BLaER1 treated with 17β-estradiol and CSF1 and Interleukin-3, amounts not matched to agents 10 nM and 100 nM (cell line): ENCODE measurements at regions not wholly inside any gene's neighbourhood (a gene's known extent, or its start where the extent isn't known, plus 50 kb on each side); places are given as distances from the start of the nearest gene placed in this dataset.
A peak's percentile ranks its signal among the peaks of the same experiment; 100 is the strongest.

ENCODE experiments used
- H3K27ac ChIP-seq, 11 experiments: shearing (Covaris generic); formaldehyde crosslinking; 2 replicates each; pipeline ENCODE4 v1.8.1; 2022
- H3K27me3 ChIP-seq, 11 experiments: shearing (Covaris generic); formaldehyde crosslinking; 2 replicates each; pipeline ENCODE4 v1.8.1; 2022
- H3K36me3 ChIP-seq, 11 experiments: shearing (Covaris generic); formaldehyde crosslinking; 2 replicates each; pipeline ENCODE4 v1.8.1; 2022
- H3K4me1 ChIP-seq, 10 experiments: shearing (Covaris generic); formaldehyde crosslinking; 2 replicates each; pipeline ENCODE4 v1.8.1; 2022
- H3K4me2 ChIP-seq, 11 experiments: shearing (Covaris generic); formaldehyde crosslinking; 2 replicates each; pipeline ENCODE4 v1.8.1; 2022
- H3K4me3 ChIP-seq, 10 experiments: shearing (Covaris generic); formaldehyde crosslinking; 2 replicates each; pipeline ENCODE4 v1.8.1; 2022
- H3K9ac ChIP-seq, 11 experiments: shearing (Covaris generic); formaldehyde crosslinking; 2 replicates each; pipeline ENCODE4 v1.8.1; 2022
- H3K9me3 ChIP-seq, 11 experiments: shearing (Covaris generic); formaldehyde crosslinking; replicated peaks in 1 of 11; 2 replicates each; pipeline ENCODE4 v1.8.1; 2022
- H4K20me1 ChIP-seq, 11 experiments: shearing (Covaris generic); formaldehyde crosslinking; 2 replicates each; pipeline ENCODE4 v1.8.1; 2022
- Cebpa-rat ChIP-seq, 11 experiments: shearing (Covaris generic); IDR thresholded peaks; 2 replicates each; pipeline ENCODE4 v1.8.1; 2022

DNA sequence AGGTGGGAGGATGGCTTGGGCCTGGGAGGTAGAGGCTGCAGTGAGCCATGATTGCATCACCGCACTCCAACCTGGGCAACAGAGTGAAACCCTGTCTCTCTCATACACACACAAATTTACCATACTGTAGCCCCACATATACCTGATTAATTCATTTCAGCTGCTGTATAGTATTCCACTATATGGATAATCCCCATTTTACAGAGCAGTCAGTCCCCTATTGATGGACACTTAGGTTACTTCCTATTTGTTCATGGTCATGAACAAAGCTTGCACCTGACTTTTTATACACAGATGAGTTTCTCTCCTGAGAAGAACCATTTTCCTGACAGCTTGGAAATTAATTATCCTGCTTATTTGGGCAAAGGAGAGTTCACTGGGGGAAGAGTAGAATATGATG lies 59.2 kb downstream of the EMX2 start:
- H3K4me2 ChIP-seq, result no peak overlapping the region
- H3K9me3 ChIP-seq, result no peaks in the 10 kb centered on the region
- H3K27ac ChIP-seq, result no peak overlapping the region
- H3K4me1 ChIP-seq, result no peaks in the 10 kb centered on the region
- no peak overlapping the region for H3K9ac ChIP-seq
- no peaks in the 10 kb centered on the region for H4K20me1 ChIP-seq
- H3K4me3 ChIP-seq, result no peak overlapping the region
- H3K36me3 ChIP-seq, result no peaks in the 10 kb centered on the region
- no peaks in the 10 kb centered on the region for H3K27me3 ChIP-seq
- no peak for TF ChIP-seq Cebpa-rat (IDR thresholded peaks at IDR 0.05)

DNA sequence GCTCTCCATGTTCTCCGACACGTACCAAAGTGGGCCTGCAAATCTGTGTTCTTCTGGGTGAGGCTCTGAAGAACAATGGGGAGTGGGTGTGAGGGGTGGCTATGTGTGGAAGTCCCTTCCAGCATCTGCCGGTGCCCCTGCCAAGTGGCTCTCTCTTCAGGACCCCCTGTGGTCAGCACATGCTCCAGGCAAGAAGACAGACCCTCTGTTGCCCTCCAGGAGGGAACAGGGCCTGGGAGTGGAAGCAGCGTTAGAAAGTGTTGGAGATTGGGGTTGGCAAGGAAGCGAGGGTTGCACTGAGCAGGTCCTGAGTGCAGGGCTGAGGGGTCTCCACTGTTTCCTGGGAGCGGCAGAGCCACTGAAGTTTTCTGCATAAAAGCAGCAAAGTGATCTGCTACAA lies 60.5 kb downstream of the EMX2 start:
- H3K27ac ChIP-seq, result no peak overlapping the region
- no peak overlapping the region for H3K9ac ChIP-seq
- no peak overlapping the region for H3K4me2 ChIP-seq
- no peak for TF ChIP-seq Cebpa-rat (IDR thresholded peaks at IDR 0.05)
- H3K9me3 ChIP-seq, result no peaks in the 10 kb centered on the region
- H4K20me1 ChIP-seq, result no peaks in the 10 kb centered on the region
- no peaks in the 10 kb centered on the region for H3K4me1 ChIP-seq
- H3K4me3 ChIP-seq, result no peak overlapping the region
- H3K27me3 ChIP-seq, result no peaks in the 10 kb centered on the region
- no peaks in the 10 kb centered on the region for H3K36me3 ChIP-seq

DNA sequence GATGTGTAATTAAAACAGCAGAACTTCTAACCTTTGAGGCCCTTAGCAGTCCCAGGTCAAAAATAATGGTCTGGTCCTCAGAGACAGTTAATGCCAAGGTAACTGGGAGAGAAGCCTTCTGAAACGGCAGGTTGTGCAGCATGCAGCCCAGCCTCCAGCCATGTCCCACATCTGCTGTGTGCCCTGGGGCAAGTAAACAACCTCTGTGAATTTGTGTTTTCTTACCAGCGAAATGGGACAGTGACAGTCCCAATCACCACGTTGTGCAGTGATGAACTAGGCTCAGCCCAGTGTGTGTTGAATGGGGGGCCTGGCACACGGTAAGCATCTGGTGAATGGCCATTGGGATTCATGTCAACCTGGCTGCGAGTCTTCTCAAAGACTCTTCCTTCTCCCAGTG lies 61.2 kb downstream of the EMX2 start:
- TF ChIP-seq Cebpa-rat (IDR thresholded peaks at IDR 0.05), result no peak
- Histone ChIP-seq H3K27me3 (no peaks in the 10 kb centered on the region), H3K9ac (no peak overlapping the region), H4K20me1 (no peaks in the 10 kb centered on the region), H3K4me1 (no peaks in the 10 kb centered on the region), H3K27ac (no peak overlapping the region), H3K4me3 (no peak overlapping the region), H3K9me3 (no peaks in the 10 kb centered on the region), H3K4me2 (no peak overlapping the region), H3K36me3 (no peaks in the 10 kb centered on the region)

DNA sequence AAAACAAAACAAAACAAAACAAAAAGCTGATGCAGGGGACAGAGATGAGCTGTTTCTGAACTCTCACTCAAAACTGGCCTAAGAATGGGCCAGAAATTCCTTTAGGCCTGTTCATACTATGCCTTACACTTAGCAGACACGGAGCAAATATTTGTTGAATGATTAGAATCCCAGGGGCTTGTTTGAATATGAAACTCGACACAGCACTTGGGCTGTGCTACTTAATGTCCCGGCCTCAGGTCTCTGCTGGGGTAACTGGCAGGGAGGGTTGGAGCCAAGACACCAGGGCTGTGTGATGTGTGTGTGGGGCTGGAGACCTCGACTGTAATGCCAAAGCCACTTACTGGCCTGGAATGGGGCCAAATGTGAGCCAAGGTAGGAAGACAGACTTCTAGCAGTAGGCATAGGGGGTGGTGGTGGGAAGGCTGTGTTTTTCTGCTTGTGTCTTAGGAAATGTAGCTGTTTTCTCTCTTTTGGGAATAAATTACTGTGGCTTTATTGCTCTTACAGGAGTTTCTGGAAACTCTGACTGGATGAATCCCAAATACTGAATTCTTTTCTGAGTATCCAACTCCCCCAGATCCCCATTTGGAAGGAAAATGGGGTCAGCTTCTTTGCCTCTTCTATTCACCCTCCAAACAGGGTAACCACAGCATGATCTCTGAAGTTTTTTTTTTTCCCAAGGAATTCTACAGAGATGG lies 66.7 kb downstream of the EMX2 start:
- H3K4me2 ChIP-seq, result no peak overlapping the region
- no peaks in the 10 kb centered on the region for H4K20me1 ChIP-seq
- H3K9ac ChIP-seq, result no peak overlapping the region
- H3K36me3 ChIP-seq, result no peaks in the 10 kb centered on the region
- H3K27ac ChIP-seq, result no peak overlapping the region
- peaks cover 0 to 8% (median 0%) of the 10 kb centered on the region in 10 experiments; a peak in 5 of 20 replicates for H3K4me1 ChIP-seq
- no peaks in the 10 kb centered on the region for H3K27me3 ChIP-seq
- H3K4me3 ChIP-seq, result no peak overlapping the region
- no peaks in the 10 kb centered on the region for H3K9me3 ChIP-seq
- TF ChIP-seq Cebpa-rat (IDR thresholded peaks at IDR 0.05), result no peak

DNA sequence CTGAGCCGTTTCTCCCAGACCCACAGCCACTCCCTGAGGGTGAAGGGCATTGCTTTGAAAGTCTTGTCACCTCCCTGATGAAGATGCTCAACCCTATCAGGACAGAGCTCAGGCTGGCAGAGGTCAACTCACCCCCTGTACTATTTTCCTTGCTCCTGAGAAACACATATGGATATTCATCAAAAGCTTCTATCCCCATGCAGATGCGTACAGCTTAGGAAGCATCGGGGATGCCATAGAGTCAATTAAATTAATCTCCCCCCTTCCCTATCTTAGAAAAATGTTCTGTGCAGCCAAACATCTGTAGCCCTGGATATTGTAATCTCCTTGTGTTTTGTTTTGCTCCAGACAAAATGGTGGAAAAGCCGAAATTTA lies 67.2 kb downstream of the EMX2 start:
- Histone ChIP-seq H3K4me2 (peak overlapping the region in 2 of 11 experiments; percentile 38 to 39; a peak in 2 of 22 replicates), H3K9ac (no peak overlapping the region), H3K4me3 (no peak overlapping the region), H3K27me3 (no peaks in the 10 kb centered on the region), H4K20me1 (no peaks in the 10 kb centered on the region), H3K4me1 (peaks cover 0 to 8% (median 0%) of the 10 kb centered on the region in 10 experiments; a peak in 5 of 20 replicates), H3K9me3 (no peaks in the 10 kb centered on the region), H3K27ac (no peak overlapping the region), H3K36me3 (no peaks in the 10 kb centered on the region)
- TF ChIP-seq Cebpa-rat (IDR thresholded peaks at IDR 0.05), result no peak

DNA sequence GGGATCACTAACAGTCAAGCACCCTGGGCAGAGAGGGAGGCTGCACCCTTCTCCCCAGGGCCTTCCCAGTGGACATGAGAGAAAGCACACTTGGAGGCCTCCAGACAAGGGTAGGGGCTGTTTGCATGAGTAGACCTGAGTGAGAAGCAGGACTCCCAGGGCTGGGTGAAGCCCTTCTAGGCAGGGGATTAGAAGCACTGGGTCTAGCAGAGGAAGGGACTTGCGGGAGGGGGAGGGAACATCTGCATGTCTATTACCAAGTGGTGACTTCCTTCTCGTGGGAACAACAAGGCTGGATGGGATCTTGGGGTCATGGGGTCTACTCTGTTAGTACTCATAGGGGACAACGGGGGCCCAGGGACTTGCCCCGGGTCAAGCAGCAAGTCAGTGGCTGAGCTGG lies 67.8 kb downstream of the EMX2 start:
- TF ChIP-seq Cebpa-rat (IDR thresholded peaks at IDR 0.05), result no peak
- Histone ChIP-seq H3K4me1 (peaks cover 0 to 8% (median 0%) of the 10 kb centered on the region in 10 experiments; a peak in 5 of 20 replicates), H3K9ac (no peak overlapping the region), H3K36me3 (no peaks in the 10 kb centered on the region), H4K20me1 (no peaks in the 10 kb centered on the region), H3K27me3 (no peaks in the 10 kb centered on the region), H3K4me2 (peak overlapping the region in 4 of 11 experiments; percentile 10 to 51 (median 38); a peak in 6 of 22 replicates), H3K9me3 (no peaks in the 10 kb centered on the region), H3K27ac (no peak overlapping the region), H3K4me3 (no peak overlapping the region)

DNA sequence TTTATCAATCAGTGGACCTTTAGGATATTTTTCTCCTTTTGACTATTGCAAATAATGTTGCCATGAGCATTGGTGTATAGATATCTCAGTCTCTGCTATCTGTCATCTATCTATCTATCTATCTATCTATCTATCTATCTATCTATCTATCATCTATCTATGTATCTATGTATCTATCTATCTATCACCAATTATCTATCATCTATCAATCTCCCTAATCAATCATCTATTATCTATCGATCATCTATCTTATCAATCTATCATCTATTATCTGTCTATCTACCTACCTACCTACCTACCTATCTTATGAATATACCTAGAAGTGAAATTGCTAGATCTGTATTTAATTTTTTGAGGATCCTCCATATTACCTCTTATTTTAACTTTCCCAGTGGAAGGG lies 69.6 kb downstream of the EMX2 start:
- H3K4me3 ChIP-seq, result no peak overlapping the region
- no peak overlapping the region for H3K27ac ChIP-seq
- H3K36me3 ChIP-seq, result no peaks in the 10 kb centered on the region
- no peaks in the 10 kb centered on the region for H3K27me3 ChIP-seq
- H3K4me2 ChIP-seq, result no peak overlapping the region
- H4K20me1 ChIP-seq, result no peaks in the 10 kb centered on the region; a peak in 1 of 22 replicates
- H3K9me3 ChIP-seq, result no peaks in the 10 kb centered on the region
- TF ChIP-seq Cebpa-rat (IDR thresholded peaks at IDR 0.05), result no peak
- H3K9ac ChIP-seq, result no peak overlapping the region
- peaks cover 0 to 8% (median 0%) of the 10 kb centered on the region in 10 experiments; a peak in 5 of 20 replicates for H3K4me1 ChIP-seq

DNA sequence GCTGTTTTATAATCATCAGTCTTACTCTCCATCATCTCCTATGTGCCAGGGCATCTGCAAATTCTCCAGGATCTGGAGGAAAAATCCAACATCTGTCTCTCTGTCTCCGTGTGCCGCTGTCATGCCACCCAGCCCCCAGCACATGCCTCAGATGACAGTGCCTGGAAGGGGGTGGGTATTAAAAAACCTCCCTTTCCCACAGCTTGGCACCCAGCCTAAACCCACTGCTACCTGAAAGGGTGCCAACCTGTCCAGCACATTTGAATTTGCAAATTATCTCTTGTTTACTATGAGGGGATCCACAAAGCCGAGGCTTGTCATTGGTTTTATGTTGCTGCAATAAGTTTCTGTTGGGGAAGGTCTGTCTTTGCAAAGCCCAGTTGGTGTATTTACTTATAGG lies 73.1 kb downstream of the EMX2 start:
- TF ChIP-seq Cebpa-rat (IDR thresholded peaks at IDR 0.05), result no peak
- Histone ChIP-seq H3K4me1 (no peaks in the 10 kb centered on the region), H3K4me2 (no peak overlapping the region), H3K27me3 (no peaks in the 10 kb centered on the region), H3K9me3 (no peaks in the 10 kb centered on the region), H3K27ac (no peak overlapping the region), H3K36me3 (no peaks in the 10 kb centered on the region), H3K4me3 (no peak overlapping the region), H4K20me1 (no peaks in the 10 kb centered on the region; a peak in 1 of 22 replicates), H3K9ac (no peak overlapping the region)

DNA sequence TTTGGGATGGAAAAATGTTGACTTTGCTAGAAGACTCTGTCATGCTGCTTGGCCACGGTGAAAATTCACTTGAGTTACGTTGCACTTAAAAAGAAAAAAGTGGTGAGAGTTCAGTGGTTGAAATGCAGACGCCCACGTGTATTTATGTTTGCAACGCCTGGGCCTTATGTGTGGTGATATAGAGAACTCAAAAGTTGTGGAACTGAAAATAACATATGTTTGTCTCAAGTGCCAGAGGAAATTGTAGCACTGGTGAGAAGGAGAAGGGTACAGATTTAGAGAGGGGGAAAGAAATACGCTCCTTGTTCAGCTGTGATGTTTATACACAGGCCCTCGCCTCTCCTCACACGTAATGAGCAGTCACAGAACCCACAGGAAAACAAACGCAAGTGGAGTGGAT lies 73.6 kb downstream of the EMX2 start:
- Histone ChIP-seq H3K27me3 (no peaks in the 10 kb centered on the region), H3K4me3 (no peak overlapping the region), H3K9ac (no peak overlapping the region), H4K20me1 (no peaks in the 10 kb centered on the region; a peak in 1 of 22 replicates), H3K9me3 (no peaks in the 10 kb centered on the region), H3K4me1 (no peaks in the 10 kb centered on the region), H3K4me2 (no peak overlapping the region), H3K27ac (no peak overlapping the region), H3K36me3 (no peaks in the 10 kb centered on the region)
- no peak for TF ChIP-seq Cebpa-rat (IDR thresholded peaks at IDR 0.05)

DNA sequence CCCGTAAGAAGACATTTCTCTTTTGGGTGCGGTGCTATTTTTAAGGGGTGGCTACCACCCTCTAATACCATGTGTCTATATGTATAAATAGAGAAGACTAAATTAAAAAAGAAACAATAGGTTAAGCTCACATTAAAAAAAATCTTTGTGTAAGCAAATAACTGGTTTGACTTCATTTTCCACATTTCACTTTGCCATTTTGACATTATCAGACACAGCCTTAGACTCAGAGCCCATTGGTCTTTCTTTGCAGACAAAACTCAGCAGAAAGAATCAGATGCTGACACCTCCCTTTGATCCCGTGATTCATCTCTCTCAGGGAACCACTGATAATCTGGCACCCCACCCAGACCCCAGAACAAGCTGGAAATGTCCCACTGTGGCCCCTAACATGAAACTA lies 74.5 kb downstream of the EMX2 start:
- Histone ChIP-seq H3K4me3 (no peak overlapping the region), H3K4me2 (no peak overlapping the region), H3K9ac (no peak overlapping the region), H4K20me1 (no peaks in the 10 kb centered on the region; a peak in 1 of 22 replicates), H3K9me3 (no peaks in the 10 kb centered on the region), H3K27me3 (no peaks in the 10 kb centered on the region), H3K36me3 (no peaks in the 10 kb centered on the region), H3K4me1 (no peaks in the 10 kb centered on the region), H3K27ac (no peak overlapping the region)
- TF ChIP-seq Cebpa-rat (IDR thresholded peaks at IDR 0.05), result no peak
